ENCODE measurements at regions not wholly inside any gene's neighbourhood (a gene's known extent, or its start where the extent isn't known, plus 50 kb on each side); places are given as distances from the start of the nearest gene placed in this dataset.

GRCh38 chr4:17323554-17324385, 188.1 kb downstream of the QDPR start:
- H3K27me3 Mint-ChIP-seq (ENCODE audit: low read depth): no peaks in the 10 kb centered on the region
- H3K9me3 Mint-ChIP-seq: no peaks in the 10 kb centered on the region
- peak overlapping the region; percentile 3 to 47 (median 35) for H3K4me3 Mint-ChIP-seq
- no peak for TF ChIP-seq CTCF (IDR thresholded peaks at IDR 0.05; ENCODE audit: unreplicated experiment in 3 of 3)
- H3K27ac Mint-ChIP-seq: peak overlapping the region; percentile 80 to 94 (median 89)
- H3K36me3 Mint-ChIP-seq (ENCODE audit: low read depth): no peaks in the 10 kb centered on the region
- peaks cover 39% of the 10 kb centered on the region for H3K4me1 Mint-ChIP-seq

- Mint-ChIP-seq H3K4me1 (peaks cover 29% of the 10 kb centered on the region), H3K9me3 (no peaks in the 10 kb centered on the region), H3K4me3 (no peak overlapping the region), H3K27me3 (ENCODE audit: low read depth) (no peaks in the 10 kb centered on the region), H3K27ac (peak overlapping the region in 1 of 3 experiments; percentile 89), H3K36me3 (ENCODE audit: low read depth) (no peaks in the 10 kb centered on the region)
- TF ChIP-seq CTCF (IDR thresholded peaks at IDR 0.05; ENCODE audit: unreplicated experiment in 3 of 3): no peak
These were observed 189.4 kb downstream of the QDPR start for GRCh38 chr4:17322514-17322913.

- TF ChIP-seq CTCF (IDR thresholded peaks at IDR 0.05; ENCODE audit: unreplicated experiment in 3 of 3): no peak
- Mint-ChIP-seq H3K27me3 (ENCODE audit: low read depth) (no peaks in the 10 kb centered on the region), H3K36me3 (ENCODE audit: low read depth) (no peaks in the 10 kb centered on the region)
These were observed 191.8 kb downstream of the QDPR start for GRCh38 chr4:17320046-17320445.

GRCh38 chr4:17317526-17317925, 194.4 kb downstream of the QDPR start:
- no peak for TF ChIP-seq CTCF (IDR thresholded peaks at IDR 0.05; ENCODE audit: unreplicated experiment in 3 of 3)
- no peak overlapping the region for H3K4me3 Mint-ChIP-seq
- H3K27ac Mint-ChIP-seq: no peak overlapping the region
- no peaks in the 10 kb centered on the region for H3K36me3 Mint-ChIP-seq (ENCODE audit: low read depth)
- no peaks in the 10 kb centered on the region for H3K27me3 Mint-ChIP-seq (ENCODE audit: low read depth)
- H3K9me3 Mint-ChIP-seq: no peaks in the 10 kb centered on the region
- H3K4me1 Mint-ChIP-seq: peaks cover 5% of the 10 kb centered on the region

More at GRCh38 chr4:17320046-17320445, 191.8 kb downstream of the QDPR start:
- Mint-ChIP-seq H3K27ac (peak overlapping the region in 2 of 3 experiments; percentile 19 to 34), H3K9me3 (no peaks in the 10 kb centered on the region), H3K4me3 (no peak overlapping the region), H3K4me1 (peaks cover 22% of the 10 kb centered on the region)

GRCh38 chr4:17316566-17316965, 195.3 kb downstream of the QDPR start:
- TF ChIP-seq CTCF (IDR thresholded peaks at IDR 0.05; ENCODE audit: unreplicated experiment in 3 of 3): no peak
- Mint-ChIP-seq H3K27me3 (ENCODE audit: low read depth) (no peaks in the 10 kb centered on the region), H3K4me3 (no peak overlapping the region), H3K27ac (no peak overlapping the region), H3K36me3 (ENCODE audit: low read depth) (no peaks in the 10 kb centered on the region), H3K9me3 (no peaks in the 10 kb centered on the region), H3K4me1 (peaks cover 5% of the 10 kb centered on the region)

GRCh38 chr4:17315459-17315858, 196.4 kb downstream of the QDPR start:
- Mint-ChIP-seq H3K27me3 (ENCODE audit: low read depth) (no peaks in the 10 kb centered on the region), H3K4me3 (no peak overlapping the region), H3K4me1 (peaks cover 5% of the 10 kb centered on the region), H3K27ac (no peak overlapping the region), H3K9me3 (no peaks in the 10 kb centered on the region), H3K36me3 (ENCODE audit: low read depth) (no peaks in the 10 kb centered on the region)
- TF ChIP-seq CTCF (IDR thresholded peaks at IDR 0.05; ENCODE audit: unreplicated experiment in 3 of 3): no peak

All from nephron (organoid).